ENCODE measurements at regions not wholly inside any gene's neighbourhood (a gene's known extent, or its start where the extent isn't known, plus 50 kb on each side); places are given as distances from the start of the nearest gene placed in this dataset.

- TF ChIP-seq ZBTB43 (CRISPR knock-in tag; IDR thresholded peaks at IDR 0.05) (no peak), DACH1 (IDR thresholded peaks at IDR 0.05; ENCODE audit: partially characterized antibody) (no peak), SIN3B (IDR thresholded peaks at IDR 0.05; ENCODE audit: low read depth) (no peak), SRSF9 (IDR thresholded peaks at IDR 0.05; ENCODE audit: borderline replicate concordance, low read depth, low read length) (no peak), EWSR1 (IDR thresholded peaks at IDR 0.05; ENCODE audit: borderline replicate concordance, low read depth, partially characterized antibody) (no peak), RBFOX2 (IDR thresholded peaks at IDR 0.05; ENCODE audit: low read depth, low read length) (no peak)
These were observed 138.7 kb upstream of the SLC24A2 start (continued) for GRCh38 chr9:19927560-19927959.

DNA sequence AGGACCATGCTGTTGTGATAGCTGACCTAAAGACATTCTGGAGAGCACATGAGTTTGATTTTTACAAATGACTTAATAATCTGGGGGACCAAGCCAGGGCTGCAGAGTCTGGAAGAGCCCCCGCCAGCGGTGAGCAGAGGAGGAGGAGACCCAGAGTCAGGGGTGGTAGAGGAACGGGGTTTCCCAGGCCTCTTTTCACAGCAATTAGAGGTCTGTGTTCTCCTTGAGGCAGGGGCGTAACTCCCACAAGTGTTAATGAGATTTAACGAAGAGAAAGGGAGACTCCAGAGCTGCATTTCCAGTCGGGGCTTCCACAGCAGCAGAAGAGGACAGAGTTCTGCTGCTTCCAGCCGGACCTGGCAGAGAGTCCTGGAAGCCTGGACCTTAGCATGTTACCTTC is 137.9 kb upstream of the SLC24A2 start:
- no TSS peak for BruUV-seq (replicated peaks)
- Histone ChIP-seq H3K4me2 (ENCODE audit: insufficient read depth, low read length) (no peak overlapping the region), H3K9ac (ENCODE audit: insufficient read depth in 1 of 2, low read depth in 2 of 2, low read length in 2 of 2) (no peak overlapping the region), H3K27ac (ENCODE audit: extremely low read depth, low read depth, low read length) (no peak overlapping the region), H2AFZ (ENCODE audit: low read depth, low read length) (no peak overlapping the region), H3K27me3 (ENCODE audit: control insufficient read depth in 2 of 2, insufficient read depth in 2 of 2, low read length in 2 of 2) (no peaks in the 10 kb centered on the region), H3K4me1 (replicated peaks in 1 of 2; ENCODE audit: control insufficient read depth in 2 of 2, insufficient read depth in 2 of 2, low read length in 2 of 2) (no peaks in the 10 kb centered on the region), H3K36me3 (ENCODE audit: control insufficient read depth, insufficient read depth, low read length) (no peaks in the 10 kb centered on the region), H3K79me2 (ENCODE audit: control insufficient read depth, insufficient read depth, low read length) (no peaks in the 10 kb centered on the region), H3K4me3 (no peak overlapping the region), H4K20me1 (replicated peaks; ENCODE audit: control insufficient read depth, insufficient read depth, low read length) (no peaks in the 10 kb centered on the region), H3K9me1 (ENCODE audit: control insufficient read depth, insufficient read depth, low read length) (no peaks in the 10 kb centered on the region), H3K9me3 (replicated peaks; ENCODE audit: control insufficient read depth, insufficient read depth, low read depth, low read length) (no peaks in the 10 kb centered on the region)
- DNase-seq (ENCODE audit: extremely low read depth in 1 of 4, low spot score in 3 of 4) (no peak), ATAC-seq (no peak), FAIRE-seq (no peak)
- intact Hi-C loops (cut with micrococcal nuclease), result no loop called here
- ChIA-PET CTCF (ENCODE audit: low intra/inter-chr PET ratio) (interaction anchor here (0.6 kb wide), 1 partner anchor 31 kb away, joined by 3 read pairs; no protein-coding TSS in a partner anchor), POLR2A (no interaction called here)
- WGBS (ENCODE audit: insufficient coverage, low coverage, missing lambda C conversion rate), result 9% methylated on average over 4 of the region's 7 CpGs
- in situ Hi-C loops (cut with MboI), result loop anchor here (10.0 kb wide), 1 partner anchor 442 kb away; no protein-coding TSS in a partner anchor
- TF ChIP-seq ATF4 (CRISPR knock-in tag; IDR thresholded peaks at IDR 0.05) (no peak), ZNF695 (CRISPR knock-in tag; IDR thresholded peaks at IDR 0.05) (no peak), XRCC4 (IDR thresholded peaks at IDR 0.05; ENCODE audit: extremely low read depth, insufficient read depth, insufficient read length) (no peak), STAT6 (CRISPR knock-in tag; IDR thresholded peaks at IDR 0.05) (no peak)
- TF ChIP-seq, protein P1, sequence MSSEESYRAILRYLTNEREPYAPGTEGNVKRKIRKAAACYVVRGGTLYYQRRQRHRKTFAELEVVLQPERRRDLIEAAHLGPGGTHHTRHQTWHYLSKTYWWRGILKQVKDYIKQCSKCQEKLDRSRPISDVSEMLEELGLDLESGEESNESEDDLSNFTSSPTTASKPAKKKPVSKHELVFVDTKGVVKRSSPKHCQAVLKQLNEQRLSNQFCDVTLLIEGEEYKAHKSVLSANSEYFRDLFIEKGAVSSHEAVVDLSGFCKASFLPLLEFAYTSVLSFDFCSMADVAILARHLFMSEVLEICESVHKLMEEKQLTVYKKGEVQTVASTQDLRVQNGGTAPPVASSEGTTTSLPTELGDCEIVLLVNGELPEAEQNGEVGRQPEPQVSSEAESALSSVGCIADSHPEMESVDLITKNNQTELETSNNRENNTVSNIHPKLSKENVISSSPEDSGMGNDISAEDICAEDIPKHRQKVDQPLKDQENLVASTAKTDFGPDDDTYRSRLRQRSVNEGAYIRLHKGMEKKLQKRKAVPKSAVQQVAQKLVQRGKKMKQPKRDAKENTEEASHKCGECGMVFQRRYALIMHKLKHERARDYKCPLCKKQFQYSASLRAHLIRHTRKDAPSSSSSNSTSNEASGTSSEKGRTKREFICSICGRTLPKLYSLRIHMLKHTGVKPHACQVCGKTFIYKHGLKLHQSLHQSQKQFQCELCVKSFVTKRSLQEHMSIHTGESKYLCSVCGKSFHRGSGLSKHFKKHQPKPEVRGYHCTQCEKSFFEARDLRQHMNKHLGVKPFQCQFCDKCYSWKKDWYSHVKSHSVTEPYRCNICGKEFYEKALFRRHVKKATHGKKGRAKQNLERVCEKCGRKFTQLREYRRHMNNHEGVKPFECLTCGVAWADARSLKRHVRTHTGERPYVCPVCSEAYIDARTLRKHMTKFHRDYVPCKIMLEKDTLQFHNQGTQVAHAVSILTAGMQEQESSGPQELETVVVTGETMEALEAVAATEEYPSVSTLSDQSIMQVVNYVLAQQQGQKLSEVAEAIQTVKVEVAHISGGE (CRISPR knock-in tag; IDR thresholded peaks at IDR 0.05), result no peak
